ENCODE measurements at regions not wholly inside any gene's neighbourhood (a gene's known extent, or its start where the extent isn't known, plus 50 kb on each side); places are given as distances from the start of the nearest gene placed in this dataset.

GRCh38 chr2:204336153-204336744 is 209.0 kb upstream of the PARD3B start:
- Histone ChIP-seq H3K36me3 (ENCODE audit: insufficient read depth, low read length) (no peaks in the 10 kb centered on the region), H3K27ac (ENCODE audit: low read depth, low read length) (no peak overlapping the region), H3K27me3 (ENCODE audit: insufficient read depth, low read length) (no peaks in the 10 kb centered on the region), H3K4me1 (ENCODE audit: insufficient read depth, low read length) (no peaks in the 10 kb centered on the region), H3K9me3 (ENCODE audit: control insufficient read depth in 1 of 2, low read length in 2 of 2) (no peaks in the 10 kb centered on the region), H3K4me3 (ENCODE audit: low read length in 2 of 2) (no peak overlapping the region)
- Mint-ChIP-seq H3K4me1 (peaks cover 0 to 4% (median under 1%) of the 10 kb centered on the region in 4 donors), H3K27ac (no peak overlapping the region), H3K9me3 (no peaks in the 10 kb centered on the region), H3K4me3 (no peak overlapping the region), H3K27me3 (peaks cover 34 to 36% of the 10 kb centered on the region in 2 donors), H3K36me3 (no peaks in the 10 kb centered on the region)
- DNase-seq = no peak
- CTCF ChIA-PET (ENCODE audit: partially characterized antibody) = no interaction called here
- POLR2A ChIA-PET (ENCODE audit: partially characterized antibody) = no interaction called here
- intact Hi-C loops (cut with micrococcal nuclease) = no loop called here

DNA sequence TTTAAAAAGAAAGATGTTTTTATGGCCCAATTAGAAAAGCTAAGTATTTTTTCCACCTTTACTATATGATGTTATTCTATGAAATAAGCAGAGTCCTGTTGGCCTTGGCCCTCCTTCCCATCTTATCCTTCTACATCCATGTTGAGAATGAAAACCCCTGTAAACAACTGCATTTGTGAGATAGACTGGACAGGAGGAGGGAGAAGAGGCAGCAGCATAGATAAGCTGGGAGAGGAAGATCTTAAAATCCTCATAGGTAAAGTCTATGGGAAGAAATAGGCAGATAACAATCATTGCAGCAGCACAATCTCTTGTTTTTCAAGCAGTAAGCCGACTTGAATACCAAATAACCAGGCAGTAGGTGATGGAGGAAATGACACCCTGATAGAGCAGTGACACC is 207.6 kb upstream of the PARD3B start:
- POLR2A ChIA-PET (ENCODE audit: partially characterized antibody) = no interaction called here
- Histone ChIP-seq H3K27me3 (ENCODE audit: insufficient read depth, low read length) (no peaks in the 10 kb centered on the region), H3K4me1 (ENCODE audit: insufficient read depth, low read length) (no peaks in the 10 kb centered on the region), H3K36me3 (ENCODE audit: insufficient read depth, low read length) (no peaks in the 10 kb centered on the region), H3K4me3 (ENCODE audit: low read length in 2 of 2) (no peak overlapping the region), H3K27ac (ENCODE audit: low read depth, low read length) (no peak overlapping the region), H3K9me3 (ENCODE audit: control insufficient read depth in 1 of 2, low read length in 2 of 2) (no peaks in the 10 kb centered on the region)
- Mint-ChIP-seq H3K36me3 (no peaks in the 10 kb centered on the region), H3K4me3 (no peak overlapping the region), H3K9me3 (no peaks in the 10 kb centered on the region), H3K4me1 (peaks cover 0 to 4% (median under 1%) of the 10 kb centered on the region in 4 donors), H3K27me3 (peaks cover 34 to 35% of the 10 kb centered on the region in 2 donors), H3K27ac (no peak overlapping the region)
- intact Hi-C loops (cut with micrococcal nuclease) = no loop called here
- no peak for DNase-seq
- CTCF ChIA-PET (ENCODE audit: partially characterized antibody) = interaction anchor here (0.7 to 1.3 kb wide), 2 partner anchors 9 to 13 kb away, joined by 3 read pairs; no protein-coding TSS in a partner anchor

DNA sequence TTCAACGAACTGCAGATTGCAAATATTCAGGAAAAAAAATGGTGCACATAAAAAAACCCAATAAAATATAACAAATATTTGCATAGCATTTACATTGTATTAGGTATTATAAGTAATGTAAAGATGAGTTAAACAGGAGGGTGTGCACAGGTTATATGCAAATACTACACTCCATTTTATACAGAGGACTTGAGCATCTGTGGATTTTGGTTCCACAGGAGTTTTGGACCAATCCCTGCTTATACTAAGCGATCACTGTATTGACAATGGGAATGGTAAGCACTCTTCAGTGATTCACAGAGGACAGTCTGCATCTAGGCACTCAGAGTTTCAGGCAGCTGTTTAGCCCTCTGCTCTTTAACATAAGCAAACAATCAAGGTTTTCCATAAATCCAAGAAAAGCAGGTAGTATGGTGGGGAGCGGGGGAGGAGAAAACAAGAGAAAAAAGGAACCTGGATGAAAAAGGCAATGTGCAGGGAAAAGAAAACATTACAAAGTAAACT is 206.0 kb upstream of the PARD3B start:
- no peak overlapping the region for H3K4me3 ChIP-seq (ENCODE audit: low read length in 2 of 2)
- Mint-ChIP-seq H3K4me3 (no peak overlapping the region), H3K27me3 (peaks cover 33 to 35% of the 10 kb centered on the region in 2 donors), H3K9me3 (no peaks in the 10 kb centered on the region), H3K27ac (no peak overlapping the region), H3K4me1 (peaks cover 0 to 4% (median under 1%) of the 10 kb centered on the region in 4 donors), H3K36me3 (no peaks in the 10 kb centered on the region)
- no peaks in the 10 kb centered on the region for H3K27me3 ChIP-seq (ENCODE audit: insufficient read depth, low read length)
- no peak overlapping the region for H3K27ac ChIP-seq (ENCODE audit: low read depth, low read length)
- POLR2A ChIA-PET (ENCODE audit: partially characterized antibody) = no interaction called here
- H3K4me1 ChIP-seq (ENCODE audit: insufficient read depth, low read length) = no peaks in the 10 kb centered on the region
- H3K9me3 ChIP-seq (ENCODE audit: control insufficient read depth in 1 of 2, low read length in 2 of 2) = no peaks in the 10 kb centered on the region
- H3K36me3 ChIP-seq (ENCODE audit: insufficient read depth, low read length) = no peaks in the 10 kb centered on the region
- DNase-seq = no peak
- intact Hi-C loops (cut with micrococcal nuclease) = no loop called here
- CTCF ChIA-PET (ENCODE audit: partially characterized antibody) = no interaction called here

- CTCF ChIA-PET (ENCODE audit: partially characterized antibody) = no interaction called here
These were observed 204.8 kb upstream of the PARD3B start for GRCh38 chr2:204340511-204340910.

DNA sequence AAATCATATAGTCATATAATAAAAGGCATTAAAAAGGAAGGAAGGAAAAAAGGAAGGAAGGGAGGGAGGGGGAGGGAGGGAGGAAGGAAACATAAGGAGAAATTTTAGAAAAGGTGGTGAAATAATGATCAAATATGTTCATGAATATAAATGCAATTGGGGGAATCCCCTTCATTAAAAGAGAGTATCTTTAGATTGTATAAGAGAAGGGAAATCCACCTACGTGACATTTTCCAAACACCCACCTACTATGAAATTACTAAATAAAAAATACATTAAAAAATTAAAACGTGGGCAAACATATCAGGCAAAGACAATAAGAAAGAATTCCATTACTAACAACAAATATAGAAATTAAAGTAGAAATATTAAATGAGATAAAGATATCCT is 203.4 kb upstream of the PARD3B start:
- peaks cover 19 to 24% of the 10 kb centered on the region in 2 donors for H3K27me3 Mint-ChIP-seq
- no peaks in the 10 kb centered on the region for H3K4me1 ChIP-seq (ENCODE audit: insufficient read depth, low read length)
- ChIA-PET CTCF (ENCODE audit: partially characterized antibody) (no interaction called here), POLR2A (ENCODE audit: partially characterized antibody) (no interaction called here)
- peaks cover 0 to 4% (median under 1%) of the 10 kb centered on the region in 4 donors for H3K4me1 Mint-ChIP-seq
- H3K4me3 Mint-ChIP-seq = no peak overlapping the region
- H3K27me3 ChIP-seq (ENCODE audit: insufficient read depth, low read length) = no peaks in the 10 kb centered on the region
- no peak overlapping the region for H3K4me3 ChIP-seq (ENCODE audit: low read length in 2 of 2)
- H3K9me3 Mint-ChIP-seq = no peaks in the 10 kb centered on the region
- DNase-seq = no peak
- H3K36me3 ChIP-seq (ENCODE audit: insufficient read depth, low read length) = no peaks in the 10 kb centered on the region
- no peak overlapping the region for H3K27ac Mint-ChIP-seq
- H3K9me3 ChIP-seq (ENCODE audit: control insufficient read depth in 1 of 2, low read length in 2 of 2) = no peaks in the 10 kb centered on the region
- intact Hi-C loops (cut with micrococcal nuclease) = no loop called here
- no peaks in the 10 kb centered on the region for H3K36me3 Mint-ChIP-seq
- no peak overlapping the region for H3K27ac ChIP-seq (ENCODE audit: low read depth, low read length)

More at GRCh38 chr2:204340511-204340910, 204.8 kb upstream of the PARD3B start:
- DNase-seq = no peak
- Mint-ChIP-seq H3K4me3 (no peak overlapping the region), H3K4me1 (peaks cover 0 to 4% (median under 1%) of the 10 kb centered on the region in 4 donors), H3K27me3 (peaks cover 29 to 35% of the 10 kb centered on the region in 2 donors), H3K36me3 (no peaks in the 10 kb centered on the region), H3K9me3 (no peaks in the 10 kb centered on the region), H3K27ac (no peak overlapping the region)
- Histone ChIP-seq H3K4me3 (ENCODE audit: low read length in 2 of 2) (no peak overlapping the region), H3K4me1 (ENCODE audit: insufficient read depth, low read length) (no peaks in the 10 kb centered on the region), H3K27me3 (ENCODE audit: insufficient read depth, low read length) (no peaks in the 10 kb centered on the region), H3K9me3 (ENCODE audit: control insufficient read depth in 1 of 2, low read length in 2 of 2) (no peaks in the 10 kb centered on the region), H3K27ac (ENCODE audit: low read depth, low read length) (no peak overlapping the region), H3K36me3 (ENCODE audit: insufficient read depth, low read length) (no peaks in the 10 kb centered on the region)
- POLR2A ChIA-PET (ENCODE audit: partially characterized antibody) = no interaction called here
- intact Hi-C loops (cut with micrococcal nuclease) = no loop called here

DNA sequence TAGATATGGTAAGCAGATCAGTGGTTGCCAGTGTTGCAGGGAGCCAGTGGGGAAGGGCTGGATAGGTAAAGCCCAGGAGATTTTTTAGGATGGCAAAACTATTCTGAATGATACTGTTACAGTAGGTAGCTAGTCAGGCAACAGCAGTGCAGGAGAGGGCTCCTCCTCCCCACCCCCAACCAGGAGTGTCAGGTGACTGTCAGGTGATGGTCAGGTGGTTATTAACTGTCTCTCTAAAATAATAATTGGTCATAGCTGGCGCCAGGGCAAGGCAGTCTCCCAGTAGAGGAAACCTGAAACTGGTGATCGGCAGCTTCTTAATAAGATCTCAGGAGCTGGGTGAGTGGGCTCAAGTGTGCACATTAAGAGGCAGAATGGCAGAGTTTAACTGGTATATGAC is 201.6 kb upstream of the PARD3B start:
- Histone ChIP-seq H3K36me3 (ENCODE audit: insufficient read depth, low read length) (no peaks in the 10 kb centered on the region), H3K27me3 (ENCODE audit: insufficient read depth, low read length) (no peaks in the 10 kb centered on the region), H3K27ac (ENCODE audit: low read depth, low read length) (no peak overlapping the region), H3K4me1 (ENCODE audit: insufficient read depth, low read length) (no peaks in the 10 kb centered on the region), H3K9me3 (ENCODE audit: control insufficient read depth in 1 of 2, low read length in 2 of 2) (no peaks in the 10 kb centered on the region), H3K4me3 (ENCODE audit: low read length in 2 of 2) (no peak overlapping the region)
- Mint-ChIP-seq H3K36me3 (no peaks in the 10 kb centered on the region), H3K9me3 (no peaks in the 10 kb centered on the region), H3K4me3 (no peak overlapping the region), H3K27me3 (peaks cover 14 to 18% of the 10 kb centered on the region in 2 donors), H3K27ac (no peak overlapping the region), H3K4me1 (peaks cover 0 to 4% (median under 1%) of the 10 kb centered on the region in 4 donors)
- ChIA-PET CTCF (ENCODE audit: partially characterized antibody) (no interaction called here), POLR2A (ENCODE audit: partially characterized antibody) (no interaction called here)
- intact Hi-C loops (cut with micrococcal nuclease) = no loop called here
- DNase-seq = no peak

DNA sequence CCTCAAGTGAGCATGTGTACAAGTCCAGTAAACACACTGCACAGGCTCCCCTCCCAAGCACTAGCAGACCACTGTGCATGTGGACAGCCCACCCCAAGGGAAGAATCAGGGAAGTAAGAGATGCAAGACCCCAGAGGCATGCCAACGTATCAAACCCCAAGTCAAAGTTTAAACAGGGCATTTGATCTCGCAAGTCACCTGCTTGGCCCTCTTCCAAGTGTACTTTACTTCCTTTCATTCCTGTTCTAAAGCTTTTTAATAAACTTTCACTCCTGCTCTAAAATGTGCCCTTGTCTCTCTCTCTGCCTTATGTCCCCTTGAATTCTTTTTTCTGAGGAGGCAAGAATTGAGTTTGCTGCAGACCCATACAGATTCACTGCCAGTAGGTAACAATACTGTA is 201.2 kb upstream of the PARD3B start:
- no peaks in the 10 kb centered on the region for H3K27me3 ChIP-seq (ENCODE audit: insufficient read depth, low read length)
- intact Hi-C loops (cut with micrococcal nuclease) = no loop called here

More for the DNA sequence above, 201.2 kb upstream of the PARD3B start:
- Histone ChIP-seq H3K27ac (ENCODE audit: low read depth, low read length) (no peak overlapping the region), H3K4me3 (ENCODE audit: low read length in 2 of 2) (no peak overlapping the region), H3K36me3 (ENCODE audit: insufficient read depth, low read length) (no peaks in the 10 kb centered on the region), H3K9me3 (ENCODE audit: control insufficient read depth in 1 of 2, low read length in 2 of 2) (no peaks in the 10 kb centered on the region), H3K4me1 (ENCODE audit: insufficient read depth, low read length) (no peaks in the 10 kb centered on the region)
- no peak overlapping the region for H3K4me3 Mint-ChIP-seq
- CTCF ChIA-PET (ENCODE audit: partially characterized antibody) = no interaction called here
- no peak for DNase-seq
- no peaks in the 10 kb centered on the region for H3K36me3 Mint-ChIP-seq
- peaks cover 12 to 14% of the 10 kb centered on the region in 2 donors for H3K27me3 Mint-ChIP-seq
- peaks cover 0 to 4% (median under 1%) of the 10 kb centered on the region in 4 donors for H3K4me1 Mint-ChIP-seq
- H3K27ac Mint-ChIP-seq = no peak overlapping the region
- POLR2A ChIA-PET (ENCODE audit: partially characterized antibody) = no interaction called here
- no peaks in the 10 kb centered on the region for H3K9me3 Mint-ChIP-seq

Data from CD4-positive, alpha-beta memory T cell (primary cell).